ENCODE measurements at regions not wholly inside any gene's neighbourhood (a gene's known extent, or its start where the extent isn't known, plus 50 kb on each side); places are given as distances from the start of the nearest gene placed in this dataset.

DNA sequence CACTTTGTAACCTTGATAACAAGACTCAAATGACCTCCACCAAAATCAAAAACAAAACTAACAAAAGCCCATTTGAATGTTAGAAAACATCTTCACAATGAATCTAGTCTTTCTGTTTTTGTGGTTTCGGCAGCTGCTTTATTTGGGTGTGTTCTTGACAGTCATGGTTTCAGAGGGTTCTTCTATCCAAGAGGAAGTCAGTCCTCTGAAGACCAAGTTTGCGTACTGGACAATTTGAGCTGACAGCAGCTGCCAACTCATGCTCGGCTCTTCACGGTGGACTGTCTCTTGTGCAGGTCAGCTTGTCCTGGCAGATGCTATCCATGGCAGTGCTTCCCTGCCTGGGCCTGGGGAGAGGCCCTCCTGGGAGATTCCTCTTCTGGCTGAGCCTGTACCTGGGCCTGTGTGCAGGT is 91.0 kb downstream of the TMEM17 start:
- TF ChIP-seq TCF7L2 (IDR thresholded peaks at IDR 0.05; ENCODE audit: low read depth, low read length) (no peak), SIN3A (IDR thresholded peaks at IDR 0.05; ENCODE audit: borderline replicate concordance, insufficient read depth, low read depth, low read length) (no peak), POLR2AphosphoS5 (IDR thresholded peaks at IDR 0.05; ENCODE audit: low read depth, low read length) (no peak)
- TF ChIP-seq, protein P1, sequence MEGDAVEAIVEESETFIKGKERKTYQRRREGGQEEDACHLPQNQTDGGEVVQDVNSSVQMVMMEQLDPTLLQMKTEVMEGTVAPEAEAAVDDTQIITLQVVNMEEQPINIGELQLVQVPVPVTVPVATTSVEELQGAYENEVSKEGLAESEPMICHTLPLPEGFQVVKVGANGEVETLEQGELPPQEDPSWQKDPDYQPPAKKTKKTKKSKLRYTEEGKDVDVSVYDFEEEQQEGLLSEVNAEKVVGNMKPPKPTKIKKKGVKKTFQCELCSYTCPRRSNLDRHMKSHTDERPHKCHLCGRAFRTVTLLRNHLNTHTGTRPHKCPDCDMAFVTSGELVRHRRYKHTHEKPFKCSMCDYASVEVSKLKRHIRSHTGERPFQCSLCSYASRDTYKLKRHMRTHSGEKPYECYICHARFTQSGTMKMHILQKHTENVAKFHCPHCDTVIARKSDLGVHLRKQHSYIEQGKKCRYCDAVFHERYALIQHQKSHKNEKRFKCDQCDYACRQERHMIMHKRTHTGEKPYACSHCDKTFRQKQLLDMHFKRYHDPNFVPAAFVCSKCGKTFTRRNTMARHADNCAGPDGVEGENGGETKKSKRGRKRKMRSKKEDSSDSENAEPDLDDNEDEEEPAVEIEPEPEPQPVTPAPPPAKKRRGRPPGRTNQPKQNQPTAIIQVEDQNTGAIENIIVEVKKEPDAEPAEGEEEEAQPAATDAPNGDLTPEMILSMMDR (IDR thresholded peaks at IDR 0.05), result no peak
- TF ChIP-seq, protein P2, sequence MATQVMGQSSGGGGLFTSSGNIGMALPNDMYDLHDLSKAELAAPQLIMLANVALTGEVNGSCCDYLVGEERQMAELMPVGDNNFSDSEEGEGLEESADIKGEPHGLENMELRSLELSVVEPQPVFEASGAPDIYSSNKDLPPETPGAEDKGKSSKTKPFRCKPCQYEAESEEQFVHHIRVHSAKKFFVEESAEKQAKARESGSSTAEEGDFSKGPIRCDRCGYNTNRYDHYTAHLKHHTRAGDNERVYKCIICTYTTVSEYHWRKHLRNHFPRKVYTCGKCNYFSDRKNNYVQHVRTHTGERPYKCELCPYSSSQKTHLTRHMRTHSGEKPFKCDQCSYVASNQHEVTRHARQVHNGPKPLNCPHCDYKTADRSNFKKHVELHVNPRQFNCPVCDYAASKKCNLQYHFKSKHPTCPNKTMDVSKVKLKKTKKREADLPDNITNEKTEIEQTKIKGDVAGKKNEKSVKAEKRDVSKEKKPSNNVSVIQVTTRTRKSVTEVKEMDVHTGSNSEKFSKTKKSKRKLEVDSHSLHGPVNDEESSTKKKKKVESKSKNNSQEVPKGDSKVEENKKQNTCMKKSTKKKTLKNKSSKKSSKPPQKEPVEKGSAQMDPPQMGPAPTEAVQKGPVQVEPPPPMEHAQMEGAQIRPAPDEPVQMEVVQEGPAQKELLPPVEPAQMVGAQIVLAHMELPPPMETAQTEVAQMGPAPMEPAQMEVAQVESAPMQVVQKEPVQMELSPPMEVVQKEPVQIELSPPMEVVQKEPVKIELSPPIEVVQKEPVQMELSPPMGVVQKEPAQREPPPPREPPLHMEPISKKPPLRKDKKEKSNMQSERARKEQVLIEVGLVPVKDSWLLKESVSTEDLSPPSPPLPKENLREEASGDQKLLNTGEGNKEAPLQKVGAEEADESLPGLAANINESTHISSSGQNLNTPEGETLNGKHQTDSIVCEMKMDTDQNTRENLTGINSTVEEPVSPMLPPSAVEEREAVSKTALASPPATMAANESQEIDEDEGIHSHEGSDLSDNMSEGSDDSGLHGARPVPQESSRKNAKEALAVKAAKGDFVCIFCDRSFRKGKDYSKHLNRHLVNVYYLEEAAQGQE (IDR thresholded peaks at IDR 0.05; ENCODE audit: insufficient read depth in 1 of 2, low read depth in 2 of 2, low read length in 1 of 2), result no peak
- CTCF ChIA-PET, result no interaction called here
- ATAC-seq (no peak), DNase-seq (ENCODE audit: low read depth, low spot score) (no peak)
- no peaks in the 10 kb centered on the region for H3K36me3 ChIP-seq (ENCODE audit: control insufficient read depth, insufficient read depth, low read length)
- no peaks in the 10 kb centered on the region for H3K27me3 ChIP-seq (ENCODE audit: control insufficient read depth, insufficient read depth, low read length)
- H3K27ac ChIP-seq (ENCODE audit: low read length), result no peak overlapping the region
- no peaks in the 10 kb centered on the region for H3K9me3 ChIP-seq (ENCODE audit: control insufficient read depth, insufficient read depth, low read depth, low read length)
- no peaks in the 10 kb centered on the region for H3K4me1 ChIP-seq (ENCODE audit: control insufficient read depth, insufficient read depth, low read length)
- POLR2A ChIA-PET, result no interaction called here
- intact Hi-C loops (cut with micrococcal nuclease; ENCODE audit: unreplicated experiment) (no loop called here), in situ Hi-C loops (cut with HindIII; ENCODE audit: low pct_unique_long_range_greater_than_20kb, low sequenced_read_pairs) (no loop called here)
- BruUV-seq (replicated peaks), result no TSS peak
- no peak overlapping the region for H3K4me3 ChIP-seq (ENCODE audit: low read depth in 2 of 2, low read length in 2 of 2)

DNA sequence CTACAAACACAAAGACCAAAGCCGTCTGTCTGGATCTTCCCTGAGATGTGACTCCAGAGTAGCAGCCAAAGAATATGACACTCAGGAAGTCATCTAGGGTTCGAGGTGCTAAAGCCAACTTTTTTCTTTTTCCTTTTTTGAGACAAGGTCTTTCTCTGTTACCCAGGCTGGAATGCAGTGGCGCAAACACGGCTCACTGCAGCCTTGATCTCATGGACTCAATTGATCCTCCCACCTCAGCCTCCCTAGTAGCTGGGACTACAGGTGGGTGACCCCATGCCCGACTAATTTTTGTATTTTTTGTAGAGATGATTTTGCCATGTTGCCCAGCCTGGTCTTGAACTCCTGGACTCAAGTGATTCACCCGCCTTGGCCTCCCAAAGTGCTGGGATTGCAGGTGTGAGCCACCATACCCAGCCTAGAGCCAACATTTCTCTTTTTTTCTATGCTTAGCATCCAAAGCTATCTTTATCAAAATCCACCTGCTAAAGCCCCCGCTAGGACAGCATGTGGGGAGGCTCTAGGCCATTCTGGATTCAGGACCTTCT is 92.8 kb downstream of the TMEM17 start:
- CTCF ChIA-PET, result interaction anchor here (1.0 kb wide), 1 partner anchor 419 kb away, joined by 3 read pairs; no protein-coding TSS in a partner anchor
- in situ Hi-C loops (cut with HindIII; ENCODE audit: low pct_unique_long_range_greater_than_20kb, low sequenced_read_pairs) (no loop called here), intact Hi-C loops (cut with micrococcal nuclease; ENCODE audit: unreplicated experiment) (loop anchor here (5.0 kb wide), 3 partner anchors 216 to 496 kb away; partner anchors contain the start of gene B3GNT2)

More for the DNA sequence above, 92.8 kb downstream of the TMEM17 start:
- Histone ChIP-seq H3K27me3 (ENCODE audit: control insufficient read depth, insufficient read depth, low read length) (no peaks in the 10 kb centered on the region), H3K27ac (ENCODE audit: low read length) (no peak overlapping the region), H3K4me1 (ENCODE audit: control insufficient read depth, insufficient read depth, low read length) (no peaks in the 10 kb centered on the region), H3K36me3 (ENCODE audit: control insufficient read depth, insufficient read depth, low read length) (no peaks in the 10 kb centered on the region), H3K4me3 (ENCODE audit: low read depth in 2 of 2, low read length in 2 of 2) (no peak overlapping the region), H3K9me3 (ENCODE audit: control insufficient read depth, insufficient read depth, low read depth, low read length) (no peaks in the 10 kb centered on the region)
- TF ChIP-seq, protein P2 (IDR thresholded peaks at IDR 0.05; ENCODE audit: insufficient read depth in 1 of 2, low read depth in 2 of 2, low read length in 1 of 2), result no peak
- TF ChIP-seq POLR2AphosphoS5 (IDR thresholded peaks at IDR 0.05; ENCODE audit: low read depth, low read length) (no peak), SIN3A (IDR thresholded peaks at IDR 0.05; ENCODE audit: borderline replicate concordance, insufficient read depth, low read depth, low read length) (no peak), TCF7L2 (IDR thresholded peaks at IDR 0.05; ENCODE audit: low read depth, low read length) (no peak)
- TF ChIP-seq, protein P1 (IDR thresholded peaks at IDR 0.05), result no peak
- DNase-seq (ENCODE audit: low read depth, low spot score) (no peak), ATAC-seq (no peak)
- BruUV-seq (replicated peaks), result no TSS peak
- POLR2A ChIA-PET, result interaction anchor here (0.7 kb wide), 1 partner anchor 16 kb away, joined by 3 read pairs; no protein-coding TSS in a partner anchor

Measured in Panc1 (cell line).